ENCODE measurements at regions not wholly inside any gene's neighbourhood (a gene's known extent, or its start where the extent isn't known, plus 50 kb on each side); places are given as distances from the start of the nearest gene placed in this dataset.
A peak's percentile ranks its signal among the peaks of the same experiment; 100 is the strongest.

GRCh38 chr17:77510133-77510796, 369.5 kb downstream of the SEC14L1 start:
- TF ChIP-seq POLR2A (IDR thresholded peaks at IDR 0.05): no peak
- no peak for TF ChIP-seq CTCF (IDR thresholded peaks at IDR 0.05)
- no peaks in the 10 kb centered on the region for H3K36me3 ChIP-seq
- no peaks in the 10 kb centered on the region for H3K9me3 ChIP-seq
- H3K27me3 ChIP-seq: no peaks in the 10 kb centered on the region
- DNase-seq: peak in 1 of 2 donors; percentile 6
- intact Hi-C loops (cut with DNase I; ENCODE audit: low total_unique reads): no loop called here
- H3K4me3 ChIP-seq: no peak overlapping the region
- no peak overlapping the region for H3K27ac ChIP-seq
- H3K4me1 ChIP-seq: no peaks in the 10 kb centered on the region

GRCh38 chr17:77511514-77512061, 370.8 kb downstream of the SEC14L1 start:
- Histone ChIP-seq H3K27me3 (no peaks in the 10 kb centered on the region), H3K27ac (no peak overlapping the region), H3K4me3 (no peak overlapping the region), H3K9me3 (no peaks in the 10 kb centered on the region), H3K4me1 (no peaks in the 10 kb centered on the region), H3K36me3 (no peaks in the 10 kb centered on the region)
- intact Hi-C loops (cut with DNase I; ENCODE audit: low total_unique reads): no loop called here
- DNase-seq: no peak
- TF ChIP-seq CTCF (IDR thresholded peaks at IDR 0.05): no peak
- no peak for TF ChIP-seq POLR2A (IDR thresholded peaks at IDR 0.05)

- Histone ChIP-seq H3K4me1 (no peaks in the 10 kb centered on the region), H3K27ac (no peak overlapping the region), H3K27me3 (no peaks in the 10 kb centered on the region), H3K9me3 (no peaks in the 10 kb centered on the region), H3K4me3 (no peak overlapping the region), H3K36me3 (no peaks in the 10 kb centered on the region)
- intact Hi-C loops (cut with DNase I; ENCODE audit: low total_unique reads): no loop called here
- no peak for DNase-seq
- no peak for TF ChIP-seq POLR2A (IDR thresholded peaks at IDR 0.05)
Observed at GRCh38 chr17:77512062-77512946, 371.5 kb downstream of the SEC14L1 start.

- no peak overlapping the region for H3K4me3 ChIP-seq
- H3K27ac ChIP-seq: no peak overlapping the region
- no peaks in the 10 kb centered on the region for H3K9me3 ChIP-seq
- H3K27me3 ChIP-seq: no peaks in the 10 kb centered on the region
- DNase-seq: no peak
- no peaks in the 10 kb centered on the region for H3K4me1 ChIP-seq
- no peaks in the 10 kb centered on the region for H3K36me3 ChIP-seq
- intact Hi-C loops (cut with DNase I; ENCODE audit: low total_unique reads): no loop called here
- TF ChIP-seq POLR2A (IDR thresholded peaks at IDR 0.05) (no peak), CTCF (IDR thresholded peaks at IDR 0.05) (no peak)
Observed at GRCh38 chr17:77513045-77513444, 372.3 kb downstream of the SEC14L1 start.

GRCh38 chr17:77515227-77515626, 374.5 kb downstream of the SEC14L1 start:
- Histone ChIP-seq H3K27ac (no peak overlapping the region), H3K27me3 (no peaks in the 10 kb centered on the region), H3K4me3 (no peak overlapping the region), H3K36me3 (no peaks in the 10 kb centered on the region), H3K4me1 (no peaks in the 10 kb centered on the region), H3K9me3 (no peaks in the 10 kb centered on the region)
- no peak for DNase-seq
- intact Hi-C loops (cut with DNase I; ENCODE audit: low total_unique reads): no loop called here
- TF ChIP-seq POLR2A (IDR thresholded peaks at IDR 0.05) (no peak), CTCF (IDR thresholded peaks at IDR 0.05) (no peak)
